Ovary (tissue), 1 donor: ENCODE measurements at regions not wholly inside any gene's neighbourhood (a gene's known extent, or its start where the extent isn't known, plus 50 kb on each side); places are given as distances from the start of the nearest gene placed in this dataset.

Experiments used
- EP300 ChIP-seq: sonication (generic); formaldehyde crosslinking; IDR thresholded peaks from one replicate; pipeline ENCODE4 v1.6.1; 2017; ENCODE audit warnings: antibody characterized with exemption
- POLR2A ChIP-seq: fragments of 450-650 bp; IDR thresholded peaks from one replicate; pipeline ENCODE4 v1.6.1; 2017; ENCODE audit warnings: antibody characterized with exemption, mild to moderate bottlenecking, moderate library complexity

- TF ChIP-seq EP300, result no peak
- no peak for TF ChIP-seq POLR2A
These were observed 237.2 kb upstream of the ITM2A start for GRCh38 chrX:79604364-79604763.
